ENCODE measurements at regions not wholly inside any gene's neighbourhood (a gene's known extent, or its start where the extent isn't known, plus 50 kb on each side); places are given as distances from the start of the nearest gene placed in this dataset.
A peak's percentile ranks its signal among the peaks of the same experiment; 100 is the strongest.

GRCh38 chr14:83162361-83162929 lies 1628.8 kb upstream of the SEL1L start:
- Histone ChIP-seq H3K14ac (ENCODE audit: low read length in 2 of 2) (no peak overlapping the region), H3K36me3 (ENCODE audit: control insufficient read depth in 1 of 2, insufficient read depth in 2 of 2, low read depth in 1 of 2, low read length in 2 of 2) (no peaks in the 10 kb centered on the region)

DNA sequence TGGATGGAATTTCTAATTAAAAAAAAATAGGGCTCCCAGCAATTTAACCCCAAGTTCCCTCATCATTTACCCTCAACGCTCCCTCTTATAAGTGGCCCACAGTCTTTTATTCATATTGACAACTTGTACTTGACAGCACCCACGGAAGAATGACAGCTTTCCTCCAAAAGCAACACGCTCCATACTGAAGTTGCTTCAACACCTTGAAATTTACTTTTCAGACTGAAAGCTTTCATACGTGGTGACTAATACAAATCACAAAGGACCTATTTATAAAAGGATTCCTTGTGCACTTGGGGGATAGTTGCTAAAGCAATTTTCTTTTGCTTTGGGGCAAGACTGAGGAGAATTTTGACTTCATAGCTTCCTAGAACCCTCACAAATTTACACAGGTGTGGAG lies 1629.4 kb upstream of the SEL1L start:
- H3K27ac ChIP-seq (ENCODE audit: low read length, poor library complexity, severe bottlenecking): peak overlapping the region; percentile 51
- H2AFZ ChIP-seq (ENCODE audit: low read depth, low read length): no peak overlapping the region
- no peak overlapping the region for H3K4ac ChIP-seq (ENCODE audit: low read depth in 1 of 2, low read length in 2 of 2)
- no peak for DNase-seq
- peak overlapping the region; percentile 33 for H3K9ac ChIP-seq (ENCODE audit: low read length)
- no peaks in the 10 kb centered on the region for H3K4me1 ChIP-seq (ENCODE audit: control insufficient read depth, insufficient read depth, low read depth, low read length)
- H3K14ac ChIP-seq (ENCODE audit: low read length in 2 of 2): no peak overlapping the region
- H3K9me3 ChIP-seq (ENCODE audit: control insufficient read depth, low read length): no peaks in the 10 kb centered on the region
- H3K23ac ChIP-seq (ENCODE audit: low read length in 2 of 2): no peak overlapping the region
- H3K27me3 ChIP-seq (ENCODE audit: control insufficient read depth in 1 of 2, insufficient read depth in 1 of 2, low read length in 2 of 2): no peaks in the 10 kb centered on the region
- H3K18ac ChIP-seq (ENCODE audit: low read depth in 1 of 2, low read length in 2 of 2): no peak overlapping the region
- H3K36me3 ChIP-seq (ENCODE audit: control insufficient read depth in 1 of 2, insufficient read depth in 2 of 2, low read depth in 1 of 2, low read length in 2 of 2): no peaks in the 10 kb centered on the region
- H4K91ac ChIP-seq (ENCODE audit: low read length): no peak overlapping the region
- no peak overlapping the region for H2AK5ac ChIP-seq (ENCODE audit: low read length, severe bottlenecking)
- H2BK120ac ChIP-seq (ENCODE audit: low read depth, low read length): no peak overlapping the region
- WGBS: 74% methylated on average over 3 of the region's 4 CpGs
- H4K8ac ChIP-seq (ENCODE audit: low read length): no peak overlapping the region
- H3K4me3 ChIP-seq (ENCODE audit: insufficient read depth in 1 of 2, low read depth in 1 of 2, low read length in 2 of 2): no peak overlapping the region
- no peaks in the 10 kb centered on the region for H3K79me1 ChIP-seq (replicated peaks; ENCODE audit: low read length, poor library complexity, severe bottlenecking)
- H2BK5ac ChIP-seq (ENCODE audit: low read depth, low read length, poor library complexity, severe bottlenecking): no peak overlapping the region
- no peak overlapping the region for H2BK15ac ChIP-seq (ENCODE audit: low read depth, poor library complexity, severe bottlenecking)
- no peak overlapping the region for H3K4me2 ChIP-seq (ENCODE audit: low read length, poor library complexity, severe bottlenecking)
- no peak overlapping the region for H2BK12ac ChIP-seq (ENCODE audit: low read length in 2 of 2)

More at GRCh38 chr14:83162361-83162929, 1628.8 kb upstream of the SEL1L start:
- Histone ChIP-seq H4K91ac (ENCODE audit: low read length) (no peak overlapping the region), H3K23ac (ENCODE audit: low read length in 2 of 2) (no peak overlapping the region), H3K4ac (ENCODE audit: low read depth in 1 of 2, low read length in 2 of 2) (no peak overlapping the region), H3K27ac (ENCODE audit: low read length, poor library complexity, severe bottlenecking) (no peak overlapping the region), H2BK15ac (ENCODE audit: low read depth, poor library complexity, severe bottlenecking) (no peak overlapping the region), H2BK5ac (ENCODE audit: low read depth, low read length, poor library complexity, severe bottlenecking) (no peak overlapping the region), H2AK5ac (ENCODE audit: low read length, severe bottlenecking) (no peak overlapping the region), H3K9ac (ENCODE audit: low read length) (no peak overlapping the region), H3K18ac (ENCODE audit: low read depth in 1 of 2, low read length in 2 of 2) (no peak overlapping the region), H2AFZ (ENCODE audit: low read depth, low read length) (no peak overlapping the region), H3K27me3 (ENCODE audit: control insufficient read depth in 1 of 2, insufficient read depth in 1 of 2, low read length in 2 of 2) (no peaks in the 10 kb centered on the region), H2BK12ac (ENCODE audit: low read length in 2 of 2) (no peak overlapping the region), H4K8ac (ENCODE audit: low read length) (no peak overlapping the region), H3K4me1 (ENCODE audit: control insufficient read depth, insufficient read depth, low read depth, low read length) (no peaks in the 10 kb centered on the region), H3K4me3 (ENCODE audit: insufficient read depth in 1 of 2, low read depth in 1 of 2, low read length in 2 of 2) (no peak overlapping the region), H3K9me3 (ENCODE audit: control insufficient read depth, low read length) (no peaks in the 10 kb centered on the region), H2BK120ac (ENCODE audit: low read depth, low read length) (no peak overlapping the region), H3K79me1 (replicated peaks; ENCODE audit: low read length, poor library complexity, severe bottlenecking) (no peaks in the 10 kb centered on the region), H3K4me2 (ENCODE audit: low read length, poor library complexity, severe bottlenecking) (no peak overlapping the region)
- DNase-seq: no peak
- no CpG with 5 or more reads among the region's 5 CpGs for WGBS

DNA sequence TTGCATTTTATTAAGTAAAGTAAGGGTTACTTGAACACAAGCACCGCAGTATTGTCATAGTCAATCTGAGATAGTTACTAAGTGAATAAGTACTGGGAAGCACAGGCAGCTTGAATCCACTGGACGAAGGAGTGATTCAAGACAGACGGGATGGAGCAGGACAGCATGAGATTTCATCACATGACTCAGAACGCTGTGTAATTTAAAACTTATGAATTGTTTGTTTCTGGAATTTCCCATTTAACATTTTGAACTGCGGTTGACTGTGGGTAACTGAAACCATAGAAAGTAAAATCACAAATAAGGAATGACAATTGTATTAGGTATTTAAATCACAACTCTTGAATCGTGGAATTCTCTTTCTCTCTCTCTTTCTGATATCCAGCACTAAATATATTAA lies 1630.4 kb upstream of the SEL1L start:
- no peaks in the 10 kb centered on the region for H3K4me1 ChIP-seq (ENCODE audit: control insufficient read depth, insufficient read depth, low read depth, low read length)
- 74% methylated on average over 4 of the region's 6 CpGs for WGBS

DNA sequence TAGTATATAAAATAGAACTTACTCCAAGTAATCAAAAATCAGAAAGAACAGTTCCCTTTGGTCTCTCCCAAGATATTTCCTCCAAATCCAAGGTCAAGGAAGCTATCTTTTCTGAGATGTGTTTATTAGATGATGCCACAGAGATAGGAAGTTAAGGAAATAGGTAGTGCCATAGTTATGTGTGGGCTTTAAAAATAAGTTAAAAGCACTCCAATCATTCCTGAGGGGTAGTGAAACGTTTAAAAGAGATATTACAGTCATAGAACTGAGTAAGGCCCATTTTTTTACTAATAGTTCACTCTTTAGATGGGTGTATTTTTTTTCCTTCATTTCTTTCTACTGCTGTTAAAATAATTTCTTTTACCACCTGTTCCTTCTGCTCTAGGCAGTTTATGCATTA lies 1630.9 kb upstream of the SEL1L start:
- Histone ChIP-seq H3K27me3 (ENCODE audit: control insufficient read depth in 1 of 2, insufficient read depth in 1 of 2, low read length in 2 of 2) (no peaks in the 10 kb centered on the region), H3K27ac (ENCODE audit: low read length, poor library complexity, severe bottlenecking) (no peak overlapping the region), H3K4ac (ENCODE audit: low read depth in 1 of 2, low read length in 2 of 2) (no peak overlapping the region), H3K14ac (ENCODE audit: low read length in 2 of 2) (no peak overlapping the region), H3K4me3 (ENCODE audit: insufficient read depth in 1 of 2, low read depth in 1 of 2, low read length in 2 of 2) (peak overlapping the region in 1 of 2 experiments; percentile 20), H4K91ac (ENCODE audit: low read length) (no peak overlapping the region), H3K18ac (ENCODE audit: low read depth in 1 of 2, low read length in 2 of 2) (no peak overlapping the region), H2BK12ac (ENCODE audit: low read length in 2 of 2) (no peak overlapping the region), H3K4me1 (ENCODE audit: control insufficient read depth, insufficient read depth, low read depth, low read length) (no peaks in the 10 kb centered on the region), H2AK5ac (ENCODE audit: low read length, severe bottlenecking) (no peak overlapping the region), H3K9me3 (ENCODE audit: control insufficient read depth, low read length) (no peaks in the 10 kb centered on the region), H3K79me1 (replicated peaks; ENCODE audit: low read length, poor library complexity, severe bottlenecking) (no peaks in the 10 kb centered on the region), H3K23ac (ENCODE audit: low read length in 2 of 2) (no peak overlapping the region), H2AFZ (ENCODE audit: low read depth, low read length) (no peak overlapping the region), H3K36me3 (ENCODE audit: control insufficient read depth in 1 of 2, insufficient read depth in 2 of 2, low read depth in 1 of 2, low read length in 2 of 2) (no peaks in the 10 kb centered on the region), H4K8ac (ENCODE audit: low read length) (no peak overlapping the region), H3K9ac (ENCODE audit: low read length) (peak overlapping the region; percentile 70), H2BK5ac (ENCODE audit: low read depth, low read length, poor library complexity, severe bottlenecking) (no peak overlapping the region), H2BK120ac (ENCODE audit: low read depth, low read length) (no peak overlapping the region), H3K4me2 (ENCODE audit: low read length, poor library complexity, severe bottlenecking) (no peak overlapping the region), H2BK15ac (ENCODE audit: low read depth, poor library complexity, severe bottlenecking) (no peak overlapping the region)
- no CpG with 5 or more reads among the region's 1 CpG for WGBS
- no peak for DNase-seq

More for the DNA sequence above, 1630.4 kb upstream of the SEL1L start:
- Histone ChIP-seq H3K79me1 (replicated peaks; ENCODE audit: low read length, poor library complexity, severe bottlenecking) (no peaks in the 10 kb centered on the region), H3K18ac (ENCODE audit: low read depth in 1 of 2, low read length in 2 of 2) (no peak overlapping the region), H2BK15ac (ENCODE audit: low read depth, poor library complexity, severe bottlenecking) (no peak overlapping the region), H3K4me2 (ENCODE audit: low read length, poor library complexity, severe bottlenecking) (no peak overlapping the region), H3K27ac (ENCODE audit: low read length, poor library complexity, severe bottlenecking) (peak overlapping the region; percentile 21), H2AK5ac (ENCODE audit: low read length, severe bottlenecking) (no peak overlapping the region), H3K9ac (ENCODE audit: low read length) (peak overlapping the region; percentile 70), H3K36me3 (ENCODE audit: control insufficient read depth in 1 of 2, insufficient read depth in 2 of 2, low read depth in 1 of 2, low read length in 2 of 2) (no peaks in the 10 kb centered on the region), H2BK5ac (ENCODE audit: low read depth, low read length, poor library complexity, severe bottlenecking) (no peak overlapping the region), H3K27me3 (ENCODE audit: control insufficient read depth in 1 of 2, insufficient read depth in 1 of 2, low read length in 2 of 2) (no peaks in the 10 kb centered on the region), H3K14ac (ENCODE audit: low read length in 2 of 2) (no peak overlapping the region), H3K23ac (ENCODE audit: low read length in 2 of 2) (no peak overlapping the region), H3K4ac (ENCODE audit: low read depth in 1 of 2, low read length in 2 of 2) (no peak overlapping the region), H2AFZ (ENCODE audit: low read depth, low read length) (no peak overlapping the region), H2BK12ac (ENCODE audit: low read length in 2 of 2) (no peak overlapping the region), H2BK120ac (ENCODE audit: low read depth, low read length) (no peak overlapping the region), H3K4me3 (ENCODE audit: insufficient read depth in 1 of 2, low read depth in 1 of 2, low read length in 2 of 2) (peak overlapping the region in 1 of 2 experiments; percentile 20), H3K9me3 (ENCODE audit: control insufficient read depth, low read length) (no peaks in the 10 kb centered on the region), H4K91ac (ENCODE audit: low read length) (no peak overlapping the region), H4K8ac (ENCODE audit: low read length) (no peak overlapping the region)
- DNase-seq: peak; percentile 41
